GM13977 (cell line): ENCODE measurements at regions not wholly inside any gene's neighbourhood (a gene's known extent, or its start where the extent isn't known, plus 50 kb on each side); places are given as distances from the start of the nearest gene placed in this dataset.

Source experiments
- DNase-seq: peaks from one replicate; pipeline ENCODE4 v3.0.0; 2012; ENCODE audit warnings: low spot score
- CTCF ChIP-seq: IDR thresholded peaks from 2 replicates; pipeline ENCODE4 v1.5.1; 2012; ENCODE audit warnings: mild to moderate bottlenecking, control low read depth; ENCODE audit not compliant: insufficient read depth; ENCODE audit errors: extremely low read depth, missing control alignments
- in situ Hi-C: fragments of 300-500 bp; cut with MboI; formaldehyde crosslinking; loops from one replicate; pipeline ENCODE4 v1.12.0; 2022; ENCODE audit warnings: low sequenced_read_pairs, low pct_unique_long_range_greater_than_20kb, mixed read lengths, inconsistent platforms; ENCODE audit not compliant: unreplicated experiment

GRCh38 chr15:39471785-39472574 is 108.9 kb upstream of the THBS1 start:
- TF ChIP-seq CTCF: no peak
- DNase-seq: no peak
- in situ Hi-C loops: no loop called here

- in situ Hi-C loops: no loop called here
- no peak for TF ChIP-seq CTCF
- no peak for DNase-seq
Measured at GRCh38 chr15:39472621-39473297, 108.1 kb upstream of the THBS1 start.

GRCh38 chr15:39473298-39473947 is 107.5 kb upstream of the THBS1 start:
- TF ChIP-seq CTCF: no peak
- no peak for DNase-seq
- in situ Hi-C loops: no loop called here

GRCh38 chr15:39474657-39475056 is 106.2 kb upstream of the THBS1 start:
- no peak for DNase-seq
- in situ Hi-C loops: no loop called here

GRCh38 chr15:39478996-39479395 is 101.9 kb upstream of the THBS1 start:
- no peak for DNase-seq
- no peak for TF ChIP-seq CTCF
- in situ Hi-C loops: no loop called here

More at GRCh38 chr15:39474657-39475056, 106.2 kb upstream of the THBS1 start:
- no peak for TF ChIP-seq CTCF

GRCh38 chr15:39479911-39480310 is 101.0 kb upstream of the THBS1 start:
- DNase-seq: no peak
- in situ Hi-C loops: no loop called here
- TF ChIP-seq CTCF: no peak
